HFF-Myc (cell line): ENCODE measurements at regions not wholly inside any gene's neighbourhood (a gene's known extent, or its start where the extent isn't known, plus 50 kb on each side); places are given as distances from the start of the nearest gene placed in this dataset.
"Not testable (repeated sequence)": the region's sequence is repeated elsewhere in the genome, so short reads cannot be mapped to it uniquely, and the experiment has no call there.

Experiments used
- DNase-seq: peaks from one replicate; pipeline ENCODE4 v3.0.0-alpha.2; 2011; ENCODE audit warnings: low read depth; ENCODE audit errors: extremely low read depth
- H3K4me3 ChIP-seq: replicated peaks from 2 replicates; pipeline ENCODE4 v1.5.1; 2011; ENCODE audit warnings: low read depth, mild to moderate bottlenecking, control low read depth, low read length
- CTCF ChIP-seq: IDR thresholded peaks from 2 replicates; pipeline ENCODE4 v1.5.1; 2012; ENCODE audit warnings: mild to moderate bottlenecking, low read depth, low read length, control low read depth; ENCODE audit errors: missing control alignments

GRCh38 chr10:31677195-31678138, 251.2 kb downstream of the ARHGAP12 start:
- no peak overlapping the region for H3K4me3 ChIP-seq
- TF ChIP-seq CTCF: no peak
- DNase-seq: no peak

GRCh38 chr10:31675726-31676125, 252.9 kb downstream of the ARHGAP12 start:
- no peak for DNase-seq
- no peak for TF ChIP-seq CTCF

GRCh38 chr10:31669357-31669756, 259.3 kb downstream of the ARHGAP12 start:
- DNase-seq: no peak
- H3K4me3 ChIP-seq: no peak overlapping the region
- TF ChIP-seq CTCF: no peak

More at GRCh38 chr10:31675726-31676125, 252.9 kb downstream of the ARHGAP12 start:
- H3K4me3 ChIP-seq: no peak overlapping the region

- H3K4me3 ChIP-seq: no peak overlapping the region
- no peak for TF ChIP-seq CTCF
- no peak for DNase-seq
These were observed 260.3 kb downstream of the ARHGAP12 start for GRCh38 chr10:31668326-31668725.

GRCh38 chr10:31665764-31666279, 262.8 kb downstream of the ARHGAP12 start:
- DNase-seq, H3K4me3 ChIP-seq: not testable (repeated sequence)

GRCh38 chr10:31664803-31665202, 263.8 kb downstream of the ARHGAP12 start:
- no peak overlapping the region for H3K4me3 ChIP-seq
- DNase-seq: no peak
- TF ChIP-seq CTCF: no peak

- H3K4me3 ChIP-seq, DNase-seq: not testable (repeated sequence)
These were observed 264.6 kb downstream of the ARHGAP12 start for GRCh38 chr10:31664071-31664470.

GRCh38 chr10:31660300-31660699, 268.3 kb downstream of the ARHGAP12 start:
- no peak overlapping the region for H3K4me3 ChIP-seq
- no peak for TF ChIP-seq CTCF
- DNase-seq: no peak
